HepG2 (cell line): ENCODE measurements at regions not wholly inside any gene's neighbourhood (a gene's known extent, or its start where the extent isn't known, plus 50 kb on each side); places are given as distances from the start of the nearest gene placed in this dataset.

ENCODE experiments used
- ATF2 ChIP-seq: sonication (generic); formaldehyde crosslinking; IDR thresholded peaks from 2 replicates; pipeline ENCODE4 v1.4.0; 2020; ENCODE audit warnings: missing genetic modification reagents
- CBFB ChIP-seq: sonication (generic); formaldehyde crosslinking; IDR thresholded peaks from 2 replicates; pipeline ENCODE4 v1.4.0; 2020; ENCODE audit warnings: missing genetic modification reagents
- NBN ChIP-seq: fragments of 450-650 bp; conservative IDR thresholded peaks from 2 replicates; pipeline ENCODE4 v1.6.1; 2017
- NR0B2 ChIP-seq: sonication (generic); formaldehyde crosslinking; IDR thresholded peaks from 2 replicates; pipeline ENCODE4 v1.4.0; 2020; ENCODE audit warnings: mild to moderate bottlenecking, missing genetic modification reagents
- RBFOX2 ChIP-seq: fragments of 200-400 bp; formaldehyde crosslinking; IDR thresholded peaks from 2 replicates; pipeline ENCODE4 v1.6.1; 2017; ENCODE audit warnings: low read depth, mild to moderate bottlenecking, low read length
- SPEN ChIP-seq: sonication (generic); formaldehyde crosslinking; IDR thresholded peaks from 2 replicates; pipeline ENCODE4 v1.5.1; 2020; ENCODE audit warnings: low read depth, mild to moderate bottlenecking, missing genetic modification reagents
- TERF1 ChIP-seq: sonication (generic); formaldehyde crosslinking; IDR thresholded peaks from 2 replicates; pipeline ENCODE4 v1.8.0; 2022; ENCODE audit warnings: mild to moderate bottlenecking, missing genetic modification reagents, moderate library complexity
- ZBTB38 ChIP-seq: sonication (generic); formaldehyde crosslinking; IDR thresholded peaks from 2 replicates; pipeline ENCODE4 v1.5.1; 2020; ENCODE audit warnings: mild to moderate bottlenecking, missing genetic modification reagents
- ZBTB43 ChIP-seq: sonication (generic); formaldehyde crosslinking; conservative IDR thresholded peaks from 2 replicates; pipeline ENCODE4 v1.4.0; 2020; ENCODE audit warnings: missing genetic modification reagents
- ZNF280B ChIP-seq: sonication (generic); formaldehyde crosslinking; IDR thresholded peaks from 2 replicates; pipeline ENCODE4 v1.5.0; 2020; ENCODE audit warnings: missing genetic modification reagents, mild to moderate bottlenecking, borderline replicate concordance
- ZNF331 ChIP-seq: sonication (generic); formaldehyde crosslinking; IDR thresholded peaks from 2 replicates; pipeline ENCODE4 v1.4.0; 2020; ENCODE audit warnings: missing genetic modification reagents

- TF ChIP-seq TERF1 (no peak), RBFOX2 (no peak), ZBTB38 (no peak), CBFB (CRISPR knock-in tag) (no peak), NBN (no peak), NR0B2 (CRISPR knock-in tag) (no peak), SPEN (CRISPR knock-in tag) (no peak), ZBTB43 (CRISPR knock-in tag) (no peak), ATF2 (CRISPR knock-in tag) (no peak), ZNF280B (CRISPR knock-in tag) (no peak), ZNF331 (no peak)
Measured at GRCh38 chr3:190972840-190973270, 110.4 kb upstream of the GMNC start (continued).
